Liver (tissue), 8 donors: ENCODE measurements at regions not wholly inside any gene's neighbourhood (a gene's known extent, or its start where the extent isn't known, plus 50 kb on each side); places are given as distances from the start of the nearest gene placed in this dataset.

Experiments
- DNase-seq: peaks from one replicate; pipeline ENCODE4 v3.0.0-alpha.2; 2017; ENCODE audit warnings: low spot score
- H3K27ac ChIP-seq, 2 donors: one replicate each; pipeline ENCODE4 v1.7.0; 2013; ENCODE audit warnings: inconsistent platforms in 2 of 2, low read length in 2 of 2, control low read depth in 1 of 2, low read depth in 1 of 2, mild to moderate bottlenecking in 1 of 2
- H3K27me3 ChIP-seq, 4 donors: one replicate each; pipeline versions ENCODE4 v1.6.1 to v1.7.0; 2013; ENCODE audit warnings: low read length in 3 of 4, inconsistent platforms in 1 of 4, mild to moderate bottlenecking in 1 of 4, moderate library complexity in 1 of 4; ENCODE audit not compliant: control insufficient read depth in 4 of 4, insufficient read depth in 4 of 4
- H3K36me3 ChIP-seq, 4 donors: one replicate each; pipeline versions ENCODE4 v1.6.1 to v1.7.0; 2013; ENCODE audit warnings: low read length in 3 of 4, mild to moderate bottlenecking in 3 of 4, low read depth in 1 of 4, moderate library complexity in 1 of 4; ENCODE audit not compliant: control insufficient read depth in 4 of 4, insufficient read depth in 3 of 4
- H3K4me1 ChIP-seq, 4 donors: one replicate each; pipeline versions ENCODE4 v1.6.1 to v1.7.0; 2013; ENCODE audit warnings: low read length in 3 of 4, mild to moderate bottlenecking in 3 of 4, moderate library complexity in 1 of 4; ENCODE audit not compliant: control insufficient read depth in 4 of 4, insufficient read depth in 4 of 4
- H3K4me3 ChIP-seq, 3 donors: one replicate each; pipeline versions ENCODE4 v1.6.1 to v1.7.0; 2013; ENCODE audit warnings: low read length in 3 of 3, control low read depth in 1 of 3, low read depth in 1 of 3, mild to moderate bottlenecking in 1 of 3
- H3K9ac ChIP-seq, 2 donors: one replicate each; pipeline ENCODE4 v1.7.0; 2013; ENCODE audit warnings: low read length in 2 of 2, mild to moderate bottlenecking in 2 of 2, moderate library complexity in 2 of 2, control low read depth in 1 of 2, low read depth in 1 of 2
- H3K9me3 ChIP-seq, 4 donors: one replicate each; pipeline versions ENCODE4 v1.6.1 to v1.7.0; 2013; ENCODE audit warnings: low read length in 3 of 4; ENCODE audit not compliant: control insufficient read depth in 4 of 4
- EGR1 ChIP-seq, 2 donors: IDR thresholded peaks; 2 replicates each; pipeline ENCODE4 v1.6.1; 2016 to 2018; ENCODE audit warnings: antibody characterized with exemption in 2 of 2, low read depth in 2 of 2
- FOXA1 ChIP-seq: IDR thresholded peaks from 2 replicates; pipeline ENCODE4 v1.6.1; 2016; ENCODE audit warnings: antibody characterized with exemption
- FOXA2 ChIP-seq: IDR thresholded peaks from 2 replicates; pipeline ENCODE4 v1.6.1; 2016; ENCODE audit warnings: antibody characterized with exemption
- GABPA ChIP-seq, 2 donors: IDR thresholded peaks in 1 of 2; conservative IDR thresholded peaks in 1 of 2; 2 replicates each; pipeline ENCODE4 v1.6.1; 2016; ENCODE audit warnings: antibody characterized with exemption in 2 of 2, mild to moderate bottlenecking in 1 of 2, moderate library complexity in 1 of 2
- HNF4A ChIP-seq, 2 donors: conservative IDR thresholded peaks; 2 replicates each; pipeline ENCODE4 v1.6.1; 2016; ENCODE audit warnings: antibody characterized with exemption in 2 of 2, mild to moderate bottlenecking in 2 of 2
- HNF4G ChIP-seq: IDR thresholded peaks from 2 replicates; pipeline ENCODE4 v1.6.1; 2016; ENCODE audit warnings: antibody characterized with exemption
- JUND ChIP-seq, 2 donors: IDR thresholded peaks; 2 replicates each; pipeline ENCODE4 v1.6.1; 2016; ENCODE audit warnings: antibody characterized with exemption in 2 of 2
- NR2F2 ChIP-seq: IDR thresholded peaks from 2 replicates; pipeline ENCODE4 v1.6.1; 2016; ENCODE audit warnings: antibody characterized with exemption
- RAD21 ChIP-seq, 2 donors: IDR thresholded peaks; 2 replicates each; pipeline ENCODE4 v1.6.1; 2016; ENCODE audit warnings: antibody characterized with exemption in 2 of 2, mild to moderate bottlenecking in 2 of 2
- RXRA ChIP-seq, 2 donors: IDR thresholded peaks; 2 replicates each; pipeline ENCODE4 v1.6.1; 2017 to 2018; ENCODE audit warnings: antibody characterized with exemption in 2 of 2, mild to moderate bottlenecking in 1 of 2
- SP1 ChIP-seq: IDR thresholded peaks from 2 replicates; pipeline ENCODE4 v1.6.1; 2018; ENCODE audit warnings: antibody characterized with exemption, mild to moderate bottlenecking
- TAF1 ChIP-seq: conservative IDR thresholded peaks from 2 replicates; pipeline ENCODE4 v1.6.1; 2016; ENCODE audit warnings: antibody characterized with exemption, mild to moderate bottlenecking
- YY1 ChIP-seq: IDR thresholded peaks from 2 replicates; pipeline ENCODE4 v1.6.1; 2016; ENCODE audit warnings: antibody characterized with exemption, mild to moderate bottlenecking
- ZBTB33 ChIP-seq: IDR thresholded peaks from 2 replicates; pipeline ENCODE4 v1.6.1; 2016; ENCODE audit warnings: antibody characterized with exemption
- WGBS: extraction: QIAGEN DNeasy Blood & Tissue Kit; methylation state at CpG from one replicate; pipeline ENCODE4 v1.1.7; 2013; 5-methylcytosine and 5-hydroxymethylcytosine counted together
- TF ChIP-seq, protein P1 (sequence below): IDR thresholded peaks from 2 replicates; pipeline ENCODE4 v1.6.1; 2016; ENCODE audit warnings: antibody characterized with exemption
- TF ChIP-seq, protein P2 (sequence below): fragments of 150-350 bp; IDR thresholded peaks from 2 replicates; pipeline ENCODE4 v1.5.1; 2017; ENCODE audit warnings: improper control_type of control experiment, low read depth, low read length; ENCODE audit not compliant: missing input control
- TF ChIP-seq, protein P3 (sequence below): IDR thresholded peaks from 2 replicates; pipeline ENCODE4 v1.6.1; 2016; ENCODE audit warnings: antibody characterized with exemption
- donor health status: healthy.
- donor health status: healthy.
- donor health status: healthy.
- donor health status: healthy.
- donor health status: healthy.

DNA sequence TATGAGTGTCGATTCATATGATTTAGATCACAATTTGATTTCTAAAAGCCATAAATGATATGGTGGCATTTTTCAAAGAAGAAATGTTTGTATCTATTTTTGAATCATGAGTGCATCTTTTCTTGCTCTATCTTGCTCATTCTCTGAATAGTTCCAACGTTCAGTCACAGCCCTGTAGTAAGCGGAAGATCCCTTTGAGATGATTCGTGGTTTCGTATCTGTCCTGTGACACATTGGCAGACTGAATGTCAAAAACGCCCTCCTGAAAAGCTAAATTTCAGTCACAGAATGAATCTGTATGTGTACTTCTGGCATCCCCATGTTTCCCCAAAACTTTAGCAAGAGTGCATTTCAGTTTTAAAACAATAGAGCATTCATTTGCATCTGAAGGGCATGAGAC is 1066.9 kb upstream of the TENM3 start:
- Histone ChIP-seq H3K27me3 (peaks cover 0 to 5% (median 0%) of the 10 kb centered on the region in 4 donors), H3K36me3 (no peaks in the 10 kb centered on the region)

GRCh38 chr4:181181331-181181730 is 1061.9 kb upstream of the TENM3 start:
- no peak for TF ChIP-seq ZBTB33
- TF ChIP-seq SP1, result no peak
- TF ChIP-seq, protein P1, sequence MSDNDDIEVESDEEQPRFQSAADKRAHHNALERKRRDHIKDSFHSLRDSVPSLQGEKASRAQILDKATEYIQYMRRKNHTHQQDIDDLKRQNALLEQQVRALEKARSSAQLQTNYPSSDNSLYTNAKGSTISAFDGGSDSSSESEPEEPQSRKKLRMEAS, result no peak
- TF ChIP-seq NR2F2, result no peak
- TF ChIP-seq TAF1, result no peak
- TF ChIP-seq EGR1 (IDR thresholded peaks at IDR 0.05; ENCODE audit: low read depth in 2 of 2), result no peak
- no peak for TF ChIP-seq RAD21 (IDR thresholded peaks at IDR 0.05)
- TF ChIP-seq FOXA2, result no peak
- TF ChIP-seq FOXA1, result no peak
- TF ChIP-seq HNF4G, result no peak
- TF ChIP-seq GABPA (IDR thresholded peaks at IDR 0.05 in 1 of 2, conservative IDR thresholded peaks at IDR 0.05 in 1 of 2), result no peak
- no peak for TF ChIP-seq YY1
- H3K36me3 ChIP-seq, result no peaks in the 10 kb centered on the region
- peaks cover 0 to 5% (median 0%) of the 10 kb centered on the region in 4 donors for H3K27me3 ChIP-seq
- no peak overlapping the region for H3K4me3 ChIP-seq
- H3K27ac ChIP-seq, result no peak overlapping the region
- 35% methylated on average over 1 of the region's 1 CpG for WGBS
- no peak for DNase-seq
- H3K9me3 ChIP-seq, result peaks cover 0 to 2% (median 0%) of the 10 kb centered on the region in 4 donors
- H3K4me1 ChIP-seq, result no peaks in the 10 kb centered on the region
- H3K9ac ChIP-seq, result no peak overlapping the region

More for the DNA sequence above, 1066.9 kb upstream of the TENM3 start:
- DNase-seq, result no peak
- WGBS, result 70% methylated on average over 6 of the region's 6 CpGs
- Histone ChIP-seq H3K9me3 (no peaks in the 10 kb centered on the region), H3K4me1 (no peaks in the 10 kb centered on the region), H3K9ac (no peak overlapping the region), H3K27ac (no peak overlapping the region), H3K4me3 (no peak overlapping the region)
- TF ChIP-seq TAF1, result no peak
- TF ChIP-seq, protein P1, result no peak
- TF ChIP-seq, protein P2, sequence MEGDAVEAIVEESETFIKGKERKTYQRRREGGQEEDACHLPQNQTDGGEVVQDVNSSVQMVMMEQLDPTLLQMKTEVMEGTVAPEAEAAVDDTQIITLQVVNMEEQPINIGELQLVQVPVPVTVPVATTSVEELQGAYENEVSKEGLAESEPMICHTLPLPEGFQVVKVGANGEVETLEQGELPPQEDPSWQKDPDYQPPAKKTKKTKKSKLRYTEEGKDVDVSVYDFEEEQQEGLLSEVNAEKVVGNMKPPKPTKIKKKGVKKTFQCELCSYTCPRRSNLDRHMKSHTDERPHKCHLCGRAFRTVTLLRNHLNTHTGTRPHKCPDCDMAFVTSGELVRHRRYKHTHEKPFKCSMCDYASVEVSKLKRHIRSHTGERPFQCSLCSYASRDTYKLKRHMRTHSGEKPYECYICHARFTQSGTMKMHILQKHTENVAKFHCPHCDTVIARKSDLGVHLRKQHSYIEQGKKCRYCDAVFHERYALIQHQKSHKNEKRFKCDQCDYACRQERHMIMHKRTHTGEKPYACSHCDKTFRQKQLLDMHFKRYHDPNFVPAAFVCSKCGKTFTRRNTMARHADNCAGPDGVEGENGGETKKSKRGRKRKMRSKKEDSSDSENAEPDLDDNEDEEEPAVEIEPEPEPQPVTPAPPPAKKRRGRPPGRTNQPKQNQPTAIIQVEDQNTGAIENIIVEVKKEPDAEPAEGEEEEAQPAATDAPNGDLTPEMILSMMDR, result no peak

DNA sequence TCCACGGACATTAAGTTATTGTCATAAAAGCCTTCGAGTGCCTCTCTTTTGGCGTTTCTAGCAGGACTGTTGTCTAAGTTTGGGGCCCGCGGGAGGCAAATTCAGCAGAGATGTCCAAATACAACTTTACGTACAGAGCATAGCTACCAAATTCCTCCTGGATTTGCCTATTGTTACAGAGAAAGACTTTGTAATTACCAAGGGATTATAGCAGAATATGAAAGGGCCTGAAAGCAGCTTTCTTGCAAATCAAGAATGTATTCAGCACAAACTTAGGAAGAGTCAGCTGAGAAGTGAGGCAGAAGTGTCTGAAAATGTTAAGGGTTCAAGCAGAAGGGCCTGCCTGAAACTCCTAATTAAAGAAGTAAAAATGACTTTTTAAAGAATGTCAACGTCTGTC is 1053.5 kb upstream of the TENM3 start:
- peaks cover 0 to 2% (median 0%) of the 10 kb centered on the region in 4 donors for H3K9me3 ChIP-seq
- no peak overlapping the region for H3K9ac ChIP-seq
- no peaks in the 10 kb centered on the region for H3K36me3 ChIP-seq
- H3K27ac ChIP-seq, result no peak overlapping the region
- WGBS, result 61% methylated on average over 7 of the region's 7 CpGs
- H3K4me3 ChIP-seq, result no peak overlapping the region
- no peak for DNase-seq
- no peaks in the 10 kb centered on the region for H3K27me3 ChIP-seq
- H3K4me1 ChIP-seq, result no peaks in the 10 kb centered on the region
- no peak for TF ChIP-seq YY1
- TF ChIP-seq JUND (IDR thresholded peaks at IDR 0.05), result no peak
- no peak for TF ChIP-seq ZBTB33
- TF ChIP-seq, protein P1, result no peak
- TF ChIP-seq, protein P2, result no peak
- TF ChIP-seq RAD21 (IDR thresholded peaks at IDR 0.05), result no peak
- TF ChIP-seq HNF4A (conservative IDR thresholded peaks at IDR 0.05), result no peak
- TF ChIP-seq, protein P3, sequence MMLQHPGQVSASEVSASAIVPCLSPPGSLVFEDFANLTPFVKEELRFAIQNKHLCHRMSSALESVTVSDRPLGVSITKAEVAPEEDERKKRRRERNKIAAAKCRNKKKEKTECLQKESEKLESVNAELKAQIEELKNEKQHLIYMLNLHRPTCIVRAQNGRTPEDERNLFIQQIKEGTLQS, result no peak
- TF ChIP-seq NR2F2, result no peak
- TF ChIP-seq SP1, result no peak
- TF ChIP-seq HNF4G, result no peak
- no peak for TF ChIP-seq EGR1 (IDR thresholded peaks at IDR 0.05; ENCODE audit: low read depth in 2 of 2)
- TF ChIP-seq GABPA (IDR thresholded peaks at IDR 0.05 in 1 of 2, conservative IDR thresholded peaks at IDR 0.05 in 1 of 2), result no peak
- no peak for TF ChIP-seq FOXA2
- no peak for TF ChIP-seq RXRA (IDR thresholded peaks at IDR 0.05)
- no peak for TF ChIP-seq FOXA1
